GM18505 (cell line): ENCODE measurements at regions not wholly inside any gene's neighbourhood (a gene's known extent, or its start where the extent isn't known, plus 50 kb on each side); places are given as distances from the start of the nearest gene placed in this dataset.

Source experiments
- ATAC-seq: cut with Tn5 transposase; IDR thresholded peaks from one replicate; pipeline ENCODE4 v1.9.1; 2021; ENCODE audit not compliant: unreplicated experiment
- POLR2A ChIP-seq: IDR thresholded peaks from 4 replicates; pipeline ENCODE4 v1.6.1; 2011; ENCODE audit warnings: borderline replicate concordance; ENCODE audit not compliant: insufficient read depth, insufficient read length; ENCODE audit errors: extremely low read depth

GRCh38 chr5:133721365-133721764, 109.0 kb upstream of the FSTL4 start:
- no peak for TF ChIP-seq POLR2A
- no peak for ATAC-seq

- TF ChIP-seq POLR2A, result no peak
Observed at GRCh38 chr5:133718457-133718856, 106.1 kb upstream of the FSTL4 start.

GRCh38 chr5:133716532-133717183, 104.3 kb upstream of the FSTL4 start:
- ATAC-seq, result no peak
- no peak for TF ChIP-seq POLR2A

More at GRCh38 chr5:133718457-133718856, 106.1 kb upstream of the FSTL4 start:
- ATAC-seq, result no peak

- TF ChIP-seq POLR2A, result no peak
- ATAC-seq, result no peak
Observed at GRCh38 chr5:133715616-133716015, 103.3 kb upstream of the FSTL4 start.

GRCh38 chr5:133715216-133715615, 102.9 kb upstream of the FSTL4 start:
- no peak for ATAC-seq
- no peak for TF ChIP-seq POLR2A

GRCh38 chr5:133714161-133714915, 102.0 kb upstream of the FSTL4 start:
- no peak for TF ChIP-seq POLR2A
- ATAC-seq, result no peak

- ATAC-seq, result no peak
- no peak for TF ChIP-seq POLR2A
Observed at GRCh38 chr5:133713751-133714150, 101.4 kb upstream of the FSTL4 start.

GRCh38 chr5:133713209-133713608, 100.9 kb upstream of the FSTL4 start:
- no peak for TF ChIP-seq POLR2A

GRCh38 chr5:133712562-133712961, 100.2 kb upstream of the FSTL4 start:
- ATAC-seq, result no peak
- TF ChIP-seq POLR2A, result no peak

More at GRCh38 chr5:133713209-133713608, 100.9 kb upstream of the FSTL4 start:
- no peak for ATAC-seq

- no peak for TF ChIP-seq POLR2A
- no peak for ATAC-seq
Observed at GRCh38 chr5:133709209-133709725, 96.9 kb upstream of the FSTL4 start.

GRCh38 chr5:133708331-133708850, 96.0 kb upstream of the FSTL4 start:
- no peak for TF ChIP-seq POLR2A
- ATAC-seq, result no peak

GRCh38 chr5:133707629-133708028, 95.3 kb upstream of the FSTL4 start:
- no peak for TF ChIP-seq POLR2A
- ATAC-seq, result no peak

- no peak for ATAC-seq
- no peak for TF ChIP-seq POLR2A
Observed at GRCh38 chr5:133706506-133707430, 94.4 kb upstream of the FSTL4 start.
